Karpas-422 (cell line): ENCODE measurements at regions not wholly inside any gene's neighbourhood (a gene's known extent, or its start where the extent isn't known, plus 50 kb on each side); places are given as distances from the start of the nearest gene placed in this dataset.
"Not testable (repeated sequence)": the region's sequence is repeated elsewhere in the genome, so short reads cannot be mapped to it uniquely, and the experiment has no call there.

ENCODE experiments used
- DNase-seq: peaks from one replicate; pipeline ENCODE4 v3.0.0-alpha.2; 2015
- H2AFZ ChIP-seq: fragments of 200-600 bp; sonication (generic); 2 replicates; pipeline ENCODE4 v1.6.1; 2014; ENCODE audit warnings: antibody characterized with exemption, low read length, mixed read lengths
- H3K27ac ChIP-seq: fragments of 200-600 bp; sonication (generic); 2 replicates; pipeline ENCODE4 v1.5.1; 2014; ENCODE audit warnings: mild to moderate bottlenecking, low read length, moderate library complexity
- H3K27me3 ChIP-seq: fragments of 200-600 bp; sonication (generic); 2 replicates; pipeline ENCODE4 v1.6.1; 2014; ENCODE audit warnings: low read length, mixed read lengths
- H3K36me3 ChIP-seq: fragments of 200-600 bp; sonication (generic); 2 replicates; pipeline ENCODE4 v1.6.1; 2014; ENCODE audit warnings: low read length, mixed read lengths; ENCODE audit not compliant: insufficient read depth
- H3K4me1 ChIP-seq: fragments of 200-600 bp; sonication (generic); 2 replicates; pipeline ENCODE4 v1.6.1; 2014; ENCODE audit warnings: mild to moderate bottlenecking, low read length, mixed read lengths
- H3K4me2 ChIP-seq: fragments of 200-600 bp; sonication (generic); 2 replicates; pipeline ENCODE4 v1.6.1; 2014; ENCODE audit warnings: low read length, low read depth, mild to moderate bottlenecking; ENCODE audit not compliant: poor library complexity, severe bottlenecking
- H3K4me3 ChIP-seq: fragments of 200-600 bp; sonication (generic); 2 replicates; pipeline ENCODE4 v1.5.1; 2014; ENCODE audit warnings: mild to moderate bottlenecking, antibody characterized with exemption, low read length, mixed read lengths
- H3K79me2 ChIP-seq: fragments of 200-600 bp; sonication (generic); 2 replicates; pipeline ENCODE4 v1.6.1; 2014; ENCODE audit warnings: mild to moderate bottlenecking, low read length, mixed read lengths
- H3K9ac ChIP-seq: fragments of 200-600 bp; sonication (generic); 2 replicates; pipeline ENCODE4 v1.6.0; 2014; ENCODE audit warnings: low read length
- H3K9me2 ChIP-seq: fragments of 200-600 bp; sonication (generic), shearing (Covaris generic); replicated peaks from 2 replicates; pipeline ENCODE4 v1.6.0; 2014; ENCODE audit warnings: mild to moderate bottlenecking, low read length, moderate library complexity; ENCODE audit not compliant: insufficient read depth
- H3K9me3 ChIP-seq: fragments of 300-700, 200-600 bp; sonication (generic); 2 replicates; pipeline ENCODE4 v1.6.1; 2014; ENCODE audit warnings: low read length, mixed read lengths
- H4K20me1 ChIP-seq: fragments of 200-600 bp; sonication (generic); 2 replicates; pipeline ENCODE4 v1.6.1; 2014; ENCODE audit warnings: mild to moderate bottlenecking, antibody characterized with exemption, low read length, low read depth; ENCODE audit not compliant: insufficient read depth

DNA sequence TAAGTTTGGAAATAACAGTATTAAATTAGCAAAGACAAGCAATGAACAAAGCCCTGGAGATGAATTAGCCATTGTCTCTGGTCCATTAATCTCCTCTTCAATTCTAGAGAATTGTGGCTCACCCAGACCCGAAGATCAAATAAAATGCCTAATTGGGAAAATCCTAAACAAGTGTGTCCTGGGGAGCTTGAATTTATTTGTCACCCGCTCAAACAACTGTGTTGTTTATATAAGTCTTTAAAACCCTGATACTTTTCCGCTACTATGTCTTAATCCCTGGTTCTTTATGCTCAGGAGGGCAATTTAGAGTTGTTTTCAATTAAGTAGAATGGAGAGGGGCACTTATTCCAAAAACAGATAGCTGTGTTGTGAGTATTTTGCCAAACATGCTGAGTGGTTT lies 128.4 kb downstream of the ANXA1 start:
- Histone ChIP-seq H2AFZ (no peak overlapping the region), H3K36me3 (no peaks in the 10 kb centered on the region), H3K79me2 (no peaks in the 10 kb centered on the region), H3K9me3 (peaks cover 4% of the 10 kb centered on the region; the same call in 1 of the 2 replicates), H3K27me3 (no peaks in the 10 kb centered on the region; the same call in 1 of the 2 replicates), H4K20me1 (no peaks in the 10 kb centered on the region), H3K4me1 (no peaks in the 10 kb centered on the region), H3K4me2 (no peak overlapping the region), H3K4me3 (no peak overlapping the region), H3K27ac (no peak overlapping the region), H3K9me2 (no peaks in the 10 kb centered on the region), H3K9ac (no peak overlapping the region)
- DNase-seq = no peak

DNA sequence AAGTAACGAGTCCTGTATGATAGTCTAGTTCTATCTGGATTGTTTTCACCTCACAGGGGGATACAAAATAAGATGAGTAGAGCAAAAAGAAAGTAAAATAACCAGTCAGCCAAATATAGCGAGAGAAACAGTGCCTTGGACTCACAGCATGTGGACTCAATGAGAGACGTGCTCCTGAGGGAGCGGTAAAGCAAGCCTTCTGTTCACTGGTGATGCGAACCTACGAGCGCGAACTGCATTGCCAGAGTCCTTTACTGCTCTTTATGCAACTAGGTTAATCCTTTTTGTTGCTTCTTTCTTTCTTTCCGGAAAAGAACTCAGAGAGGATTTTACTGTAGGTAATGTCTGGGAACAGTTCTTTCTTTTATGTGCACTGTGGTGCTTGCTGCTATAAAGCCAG lies 132.7 kb downstream of the ANXA1 start:
- Histone ChIP-seq H3K27me3 (no peaks in the 10 kb centered on the region), H3K9ac (no peak overlapping the region), H3K9me2 (no peaks in the 10 kb centered on the region), H3K27ac (no peak overlapping the region), H3K4me2 (no peak overlapping the region), H2AFZ (no peak overlapping the region), H3K4me1 (no peaks in the 10 kb centered on the region), H3K9me3 (0 out of 2 replicates have a peak, but pooled peaks cover 6% of the 10 kb centered on the region), H3K79me2 (no peaks in the 10 kb centered on the region), H3K36me3 (no peaks in the 10 kb centered on the region), H3K4me3 (no peak overlapping the region), H4K20me1 (no peaks in the 10 kb centered on the region)
- no peak for DNase-seq

DNA sequence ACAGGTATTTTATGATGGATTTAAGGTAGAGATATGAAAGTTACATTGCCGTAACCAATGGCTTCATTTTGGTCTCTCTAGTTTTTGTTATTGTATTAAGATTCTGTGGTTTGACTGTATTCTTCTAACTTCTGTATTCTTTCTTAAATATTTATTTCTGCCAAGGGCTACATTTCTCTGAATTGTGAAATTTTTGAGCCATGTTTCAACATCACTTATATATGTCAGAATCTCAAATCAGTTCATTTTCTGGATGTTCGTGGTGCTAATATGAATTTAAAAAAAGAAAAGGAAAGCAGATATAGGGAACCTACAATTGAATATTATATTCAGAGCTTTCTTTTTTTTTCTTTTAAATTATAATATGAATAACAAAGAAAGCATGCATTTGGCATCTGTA lies 142.7 kb downstream of the ANXA1 start:
- H3K27me3 ChIP-seq = no peaks in the 10 kb centered on the region
- peaks cover 12% of the 10 kb centered on the region for H3K9me3 ChIP-seq
- H3K9me2 ChIP-seq = no peaks in the 10 kb centered on the region; the same call in 1 of the 2 replicates
- H4K20me1 ChIP-seq = no peaks in the 10 kb centered on the region
- no peaks in the 10 kb centered on the region for H3K4me1 ChIP-seq
- DNase-seq = no peak
- no peak overlapping the region for H2AFZ ChIP-seq
- H3K4me2 ChIP-seq = no peak overlapping the region
- H3K4me3 ChIP-seq = no peak overlapping the region
- no peak overlapping the region for H3K9ac ChIP-seq
- H3K79me2 ChIP-seq = no peaks in the 10 kb centered on the region
- no peaks in the 10 kb centered on the region for H3K36me3 ChIP-seq
- H3K27ac ChIP-seq = no peak overlapping the region

DNA sequence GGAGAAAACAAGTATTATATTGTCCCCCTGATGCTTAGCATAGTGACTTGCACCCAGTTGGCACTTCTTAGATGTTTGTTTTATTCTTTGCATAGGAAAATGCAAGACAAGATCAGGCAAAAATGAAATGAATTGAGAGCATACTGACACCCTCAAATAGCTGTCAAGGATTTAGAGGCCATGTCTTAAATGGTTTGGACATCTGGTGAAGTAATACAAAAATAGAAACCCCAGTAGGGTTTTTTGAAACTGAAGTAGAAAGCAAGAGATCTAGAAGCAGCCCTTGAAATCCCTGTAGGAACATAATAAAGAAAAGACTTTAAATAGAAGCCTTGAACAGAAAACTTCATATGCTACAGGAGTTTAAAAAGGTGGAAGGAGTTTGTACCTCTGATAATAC lies 174.3 kb downstream of the ANXA1 start:
- H3K4me3 ChIP-seq = no peak overlapping the region
- H3K27ac ChIP-seq = no peak overlapping the region
- H3K9me2 ChIP-seq = no peaks in the 10 kb centered on the region
- no peak overlapping the region for H3K9ac ChIP-seq
- H4K20me1 ChIP-seq = no peaks in the 10 kb centered on the region
- peaks cover 6% of the 10 kb centered on the region; the same call in 1 of the 2 replicates for H3K9me3 ChIP-seq
- H3K4me1 ChIP-seq = no peaks in the 10 kb centered on the region
- H3K36me3 ChIP-seq = no peaks in the 10 kb centered on the region
- no peak overlapping the region for H2AFZ ChIP-seq
- H3K27me3 ChIP-seq = no peaks in the 10 kb centered on the region
- H3K4me2 ChIP-seq = no peak overlapping the region
- H3K79me2 ChIP-seq = no peaks in the 10 kb centered on the region
- no peak for DNase-seq

DNA sequence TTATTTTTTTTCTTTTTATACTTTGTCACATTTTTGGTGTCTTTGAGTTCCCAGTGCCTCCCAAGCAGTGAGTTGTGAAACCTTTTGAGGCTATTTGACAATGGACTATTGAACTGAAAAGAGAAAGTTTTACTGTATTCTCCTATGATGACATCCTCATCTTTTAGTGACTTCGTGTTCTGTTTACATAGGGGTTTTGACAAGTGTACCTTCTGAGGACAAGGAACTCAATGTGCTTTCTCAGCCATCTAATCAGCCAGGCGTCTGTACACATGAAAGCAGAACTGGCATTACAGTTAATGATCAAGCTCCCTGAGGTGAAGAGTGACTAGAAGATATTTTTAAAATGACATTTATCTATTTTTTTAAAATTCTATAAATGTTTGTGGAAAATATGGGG lies 175.5 kb downstream of the ANXA1 start:
- no peak overlapping the region for H3K9ac ChIP-seq
- H3K4me3 ChIP-seq = no peak overlapping the region
- H3K4me1 ChIP-seq = no peaks in the 10 kb centered on the region
- H3K9me2 ChIP-seq = no peaks in the 10 kb centered on the region
- H3K79me2 ChIP-seq = no peaks in the 10 kb centered on the region
- no peaks in the 10 kb centered on the region for H3K27me3 ChIP-seq
- H3K36me3 ChIP-seq = no peaks in the 10 kb centered on the region
- H3K4me2 ChIP-seq = no peak overlapping the region
- no peaks in the 10 kb centered on the region for H4K20me1 ChIP-seq
- no peak for DNase-seq
- peaks cover 6% of the 10 kb centered on the region; the same call in 1 of the 2 replicates for H3K9me3 ChIP-seq
- no peak overlapping the region for H3K27ac ChIP-seq
- no peak overlapping the region for H2AFZ ChIP-seq

DNA sequence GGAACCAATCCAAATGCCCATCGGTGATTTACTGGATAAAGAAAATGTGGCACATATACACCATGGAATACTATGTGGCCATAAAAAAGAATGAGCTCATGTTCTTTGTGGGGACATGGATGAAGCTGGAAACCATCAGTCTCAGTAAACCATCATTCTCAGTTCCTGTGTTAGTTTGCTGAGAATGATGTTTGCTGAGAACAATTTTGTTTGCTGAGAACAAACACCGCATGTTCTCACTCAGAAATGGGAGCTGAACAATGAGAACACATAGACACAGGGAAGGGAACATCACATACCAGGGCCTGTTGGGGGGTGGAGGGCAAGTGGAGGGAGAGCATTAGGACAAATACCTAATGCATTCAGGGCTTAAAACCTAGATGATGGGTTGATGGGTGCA lies 185.5 kb downstream of the ANXA1 start:
- not testable (repeated sequence) for H3K9me2 ChIP-seq, H2AFZ ChIP-seq, H4K20me1 ChIP-seq, H3K9ac ChIP-seq, DNase-seq, H3K4me3 ChIP-seq, H3K4me2 ChIP-seq, H3K79me2 ChIP-seq, H3K9me3 ChIP-seq, H3K27ac ChIP-seq, H3K27me3 ChIP-seq, H3K4me1 ChIP-seq, H3K36me3 ChIP-seq

DNA sequence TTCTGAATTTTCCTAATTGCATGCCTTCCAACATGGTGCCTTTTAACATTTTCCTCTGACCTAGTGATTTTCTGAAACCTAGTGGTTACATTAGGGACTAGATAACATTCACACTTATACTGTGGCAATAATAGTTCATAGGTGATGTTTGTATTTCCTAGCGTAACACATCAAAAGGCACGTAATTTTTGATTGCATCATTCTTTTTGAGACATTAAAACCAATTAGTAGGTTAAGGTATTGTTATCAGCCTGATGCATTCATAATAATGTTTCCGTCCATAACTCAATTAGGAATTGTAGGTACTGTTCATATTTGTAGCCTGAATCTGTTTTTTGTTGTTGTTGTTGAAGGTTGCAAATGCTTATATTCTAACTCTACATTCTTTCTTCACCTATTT lies 192.4 kb downstream of the ANXA1 start:
- no peak for DNase-seq
- no peak overlapping the region for H2AFZ ChIP-seq
- H3K4me3 ChIP-seq = no peak overlapping the region
- H3K4me1 ChIP-seq = no peaks in the 10 kb centered on the region
- H3K27me3 ChIP-seq = no peaks in the 10 kb centered on the region
- H3K4me2 ChIP-seq = no peak overlapping the region
- H4K20me1 ChIP-seq = no peaks in the 10 kb centered on the region
- no peaks in the 10 kb centered on the region for H3K79me2 ChIP-seq
- H3K9ac ChIP-seq = no peak overlapping the region
- H3K9me2 ChIP-seq = no peaks in the 10 kb centered on the region
- no peaks in the 10 kb centered on the region for H3K36me3 ChIP-seq
- H3K9me3 ChIP-seq = peaks cover 8% of the 10 kb centered on the region; the same call in 1 of the 2 replicates
- H3K27ac ChIP-seq = no peak overlapping the region

DNA sequence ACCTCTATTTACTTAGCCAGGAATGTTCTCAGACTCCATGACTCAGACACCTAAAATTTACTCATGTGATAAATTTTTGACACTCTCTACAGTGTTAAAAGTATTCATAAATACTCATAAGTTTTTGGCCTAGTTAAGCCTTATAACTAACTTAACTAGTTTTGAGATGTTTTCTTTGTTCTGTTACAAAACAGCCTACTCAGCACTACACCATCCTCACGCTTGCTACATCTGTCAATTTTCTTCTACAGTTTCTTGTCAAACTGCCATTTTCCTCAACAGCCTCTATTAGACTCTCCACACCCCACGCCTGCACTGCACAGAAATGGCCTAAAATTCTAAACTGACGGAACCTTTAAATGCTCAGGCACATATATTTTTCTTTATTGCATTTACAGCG lies 195.5 kb downstream of the ANXA1 start:
- Histone ChIP-seq H3K4me2 (no peak overlapping the region), H4K20me1 (no peaks in the 10 kb centered on the region), H3K9me2 (no peaks in the 10 kb centered on the region), H3K9me3 (peaks cover 11% of the 10 kb centered on the region), H3K4me3 (no peak overlapping the region), H3K36me3 (no peaks in the 10 kb centered on the region), H3K9ac (no peak overlapping the region), H3K79me2 (no peaks in the 10 kb centered on the region), H3K4me1 (no peaks in the 10 kb centered on the region), H3K27me3 (no peaks in the 10 kb centered on the region), H2AFZ (no peak overlapping the region), H3K27ac (no peak overlapping the region)
- DNase-seq = no peak

DNA sequence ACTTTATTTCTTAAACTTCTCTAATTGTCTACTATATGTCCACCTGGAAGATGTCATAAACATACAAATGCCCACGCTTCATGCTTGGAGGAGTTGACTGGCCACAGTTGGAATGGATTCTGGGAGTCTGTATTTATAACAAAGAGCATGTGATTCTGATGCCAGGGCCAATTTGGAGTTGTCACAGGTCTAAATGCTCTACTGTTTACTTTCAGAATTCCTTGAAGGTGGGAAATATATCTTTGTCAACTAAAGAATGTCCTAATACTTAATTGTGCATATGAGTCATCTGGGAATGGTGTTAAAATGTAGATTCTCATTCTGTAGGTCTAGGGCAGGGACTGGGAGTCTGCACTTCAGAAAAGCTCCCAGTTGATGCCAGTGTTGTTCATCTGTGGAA lies 196.1 kb downstream of the ANXA1 start:
- Histone ChIP-seq H3K9ac (no peak overlapping the region), H4K20me1 (no peaks in the 10 kb centered on the region), H3K9me2 (no peaks in the 10 kb centered on the region), H3K36me3 (no peaks in the 10 kb centered on the region), H2AFZ (no peak overlapping the region), H3K9me3 (peaks cover 17% of the 10 kb centered on the region), H3K4me1 (no peaks in the 10 kb centered on the region), H3K4me2 (no peak overlapping the region), H3K27me3 (no peaks in the 10 kb centered on the region), H3K79me2 (no peaks in the 10 kb centered on the region), H3K4me3 (no peak overlapping the region), H3K27ac (no peak overlapping the region)
- DNase-seq = no peak
